GM12891 (cell line): ENCODE measurements at regions not wholly inside any gene's neighbourhood (a gene's known extent, or its start where the extent isn't known, plus 50 kb on each side); places are given as distances from the start of the nearest gene placed in this dataset.

Experiments
- PAX5 ChIP-seq: IDR thresholded peaks from 2 replicates; pipeline ENCODE4 v1.6.1; 2011; ENCODE audit warnings: low read length, moderate library complexity, mild to moderate bottlenecking; ENCODE audit not compliant: insufficient read depth, severe bottlenecking
- POLR2A ChIP-seq: IDR thresholded peaks from 2 replicates; pipeline ENCODE4 v1.6.1; 2011; ENCODE audit warnings: low read depth, low read length, control low read depth
- SPI1 ChIP-seq: IDR thresholded peaks from 2 replicates; pipeline ENCODE4 v1.6.1; 2011; ENCODE audit warnings: low read depth, low read length, control low read depth

GRCh38 chrX:14386981-14387380 lies 142.4 kb upstream of the GLRA2 start:
- TF ChIP-seq POLR2A, result no peak
- no peak for TF ChIP-seq PAX5
- TF ChIP-seq SPI1, result no peak
